HCT116 (cell line): ENCODE measurements at regions not wholly inside any gene's neighbourhood (a gene's known extent, or its start where the extent isn't known, plus 50 kb on each side); places are given as distances from the start of the nearest gene placed in this dataset.

ENCODE experiments used
- ATAC-seq: fragments of 200-7000 bp; cut with Tn5 transposase; 2 replicates; pipeline ENCODE4 v1.9.1; 2020; ENCODE audit warnings: mild to moderate bottlenecking, moderate library complexity
- BruUV-seq: library from RNA; stranded (reverse); fragments of 400-500 nt; replicated peaks from 2 replicates; lab custom pipeline; 2021; lab: Mats Ljungman, UMichigan
- CTCF ChIA-PET: fragments of 300-600 bp; sonication (Branson Sonifier 250); formaldehyde crosslinking; loops from one replicate; lab custom pipeline; 2021; ENCODE audit warnings: antibody characterized with exemption; lab: Charles Lee
- POLR2A ChIA-PET: fragments of 300-600, 350-600 bp; sonication (Branson Sonifier 250); formaldehyde crosslinking; loops from one replicate; lab custom pipeline; 2021; ENCODE audit warnings: antibody characterized with exemption; lab: Charles Lee
- RAD21 ChIA-PET, 2 experiments: fragments of 300-600 bp; sonication (Branson Sonifier 250); formaldehyde crosslinking; loops; one replicate each; lab custom pipeline; 2023; ENCODE audit warnings: low total read pairs in 2 of 2; ENCODE audit not compliant: uncharacterized antibody in 2 of 2, unreplicated experiment in 2 of 2, low non-redundant PET in 1 of 2; lab: Charles Lee
- DNase-seq: peaks from one replicate; pipeline ENCODE4 v3.0.0-alpha.2; 2010; ENCODE audit warnings: low read depth, low spot score
- H2AFZ ChIP-seq: fragments of 200-600 bp; shearing (Covaris generic), sonication (generic); 2 replicates; pipeline ENCODE4 v1.6.1; 2017; ENCODE audit warnings: low read depth, mixed run types, mixed read lengths, antibody characterized with exemption, low read length; ENCODE audit not compliant: poor library complexity, severe bottlenecking
- H3K27ac ChIP-seq: 2 replicates; pipeline ENCODE4 v1.5.1; 2012; ENCODE audit warnings: low read depth, low read length
- H3K27me3 ChIP-seq: fragments of 200-600 bp; sonication (generic); 2 replicates; pipeline ENCODE4 v1.6.1; 2016; ENCODE audit warnings: mixed run types, low read length, mixed read lengths; ENCODE audit not compliant: insufficient read depth
- H3K36me3 ChIP-seq, 2 experiments: fragments of 200-500 bp in 1 of 2; fragments of 200-600 bp in 1 of 2; sonication (Bioruptor generic) in 1 of 2; sonication (generic) in 1 of 2; 2 replicates each; pipeline versions ENCODE4 v1.5.1 to v1.6.1; 2014 to 2016; ENCODE audit warnings: low read length in 2 of 2, inconsistent platforms in 1 of 2, mixed read lengths in 1 of 2, mixed run types in 1 of 2; ENCODE audit not compliant: insufficient read depth in 2 of 2, control insufficient read depth in 1 of 2
- H3K4me1 ChIP-seq, 2 experiments: fragments of 200-600 bp in 1 of 2; sonication (generic) in 1 of 2; 2 replicates each; pipeline versions ENCODE4 v1.5.1 to v1.6.1; 2012 to 2017; ENCODE audit warnings: low read length in 2 of 2, inconsistent platforms in 1 of 2, mild to moderate bottlenecking in 1 of 2, mixed read lengths in 1 of 2, mixed run types in 1 of 2, moderate library complexity in 1 of 2; ENCODE audit not compliant: insufficient read depth in 2 of 2, control insufficient read depth in 1 of 2
- H3K4me2 ChIP-seq: fragments of 200-600 bp; sonication (generic); 2 replicates; pipeline ENCODE4 v1.6.1; 2017; ENCODE audit warnings: mixed run types, low read length, mixed read lengths
- H3K4me3 ChIP-seq, 2 experiments: fragments of 200-600 bp in 1 of 2; sonication (generic) in 1 of 2; replicated peaks in 1 of 2; 2 replicates each; pipeline ENCODE4 v1.5.1; 2011 to 2016; ENCODE audit warnings: low read length in 2 of 2, control low read depth in 1 of 2, low read depth in 1 of 2, mild to moderate bottlenecking in 1 of 2, mixed read lengths in 1 of 2, mixed run types in 1 of 2
- H3K79me2 ChIP-seq: fragments of 200-600 bp; sonication (generic); 2 replicates; pipeline ENCODE4 v1.6.1; 2017; ENCODE audit warnings: mild to moderate bottlenecking, mixed run types, low read length, moderate library complexity, mixed read lengths; ENCODE audit not compliant: insufficient read depth
- H3K9ac ChIP-seq: fragments of 200-600 bp; sonication (generic); 2 replicates; pipeline ENCODE4 v1.6.1; 2016; ENCODE audit warnings: low read length, mixed read lengths
- H3K9me2 ChIP-seq: fragments of 200-600 bp; sonication (generic), shearing (Covaris generic); 2 replicates; pipeline ENCODE4 v1.6.1; 2017; ENCODE audit warnings: mixed run types, mild to moderate bottlenecking, moderate library complexity; ENCODE audit not compliant: insufficient read depth
- H3K9me3 ChIP-seq, 2 experiments: fragments of 200-500 bp in 1 of 2; fragments of 200-600 bp in 1 of 2; sonication (Bioruptor generic) in 1 of 2; sonication (generic) in 1 of 2; 2 replicates each; pipeline ENCODE4 v1.6.1; 2014 to 2017; ENCODE audit warnings: low read length in 2 of 2, mixed read lengths in 2 of 2, inconsistent platforms in 1 of 2, low read depth in 1 of 2, mild to moderate bottlenecking in 1 of 2, mixed run types in 1 of 2, moderate library complexity in 1 of 2; ENCODE audit not compliant: control insufficient read depth in 1 of 2, insufficient read depth in 1 of 2
- H4K20me1 ChIP-seq: fragments of 200-600 bp; sonication (generic), shearing (Covaris generic); 2 replicates; pipeline ENCODE4 v1.6.1; 2017; ENCODE audit warnings: mixed run types, mild to moderate bottlenecking, moderate library complexity; ENCODE audit not compliant: insufficient read depth
- CBX3 ChIP-seq: IDR thresholded peaks from 2 replicates; pipeline ENCODE4 v1.6.1; 2012; ENCODE audit warnings: low read depth
- EZH2phosphoT487 ChIP-seq: fragments of 200-600 bp; IDR thresholded peaks from 2 replicates; pipeline ENCODE4 v1.6.1; 2018; ENCODE audit warnings: antibody characterized with exemption, borderline replicate concordance
- FOSL1 ChIP-seq: IDR thresholded peaks from 2 replicates; pipeline ENCODE4 v1.6.1; 2012; ENCODE audit warnings: low read depth
- POLR2A ChIP-seq: IDR thresholded peaks from 2 replicates; pipeline ENCODE4 v1.7.0; 2011; ENCODE audit warnings: borderline replicate concordance; ENCODE audit not compliant: insufficient read depth, insufficient read length; ENCODE audit errors: extremely low read depth
- POLR2AphosphoS5 ChIP-seq: IDR thresholded peaks from 2 replicates; pipeline ENCODE4 v1.6.1; 2011; ENCODE audit warnings: mild to moderate bottlenecking, low read depth, low read length, moderate library complexity
- RAD21 ChIP-seq: IDR thresholded peaks from 2 replicates; pipeline ENCODE4 v1.6.1; 2012; ENCODE audit warnings: low read depth, mild to moderate bottlenecking
- YY1 ChIP-seq: IDR thresholded peaks from 2 replicates; pipeline ENCODE4 v1.6.1; 2011; ENCODE audit warnings: low read length, low read depth, moderate library complexity, mild to moderate bottlenecking; ENCODE audit not compliant: insufficient replicate concordance; ENCODE audit errors: extremely low read depth
- ZFX ChIP-seq: fragments of 450-650 bp; IDR thresholded peaks from 2 replicates; pipeline ENCODE4 v1.6.1; 2017
- ZNF274 ChIP-seq: fragments of 200-500 bp; sonication (Bioruptor generic); IDR thresholded peaks from 2 replicates; pipeline ENCODE4 v1.6.1; 2014; ENCODE audit warnings: mild to moderate bottlenecking, low read depth, low read length, inconsistent platforms
- intact Hi-C: fragments of 100-400 bp; cut with micrococcal nuclease; formaldehyde crosslinking; loops from 2 replicates; pipeline ENCODE4 v1.10.0; 2022
- TF ChIP-seq, protein P1 (sequence below): IDR thresholded peaks from 2 replicates; pipeline ENCODE4 v1.6.1; 2012
- TF ChIP-seq, protein P2 (sequence below): IDR thresholded peaks from 2 replicates; pipeline ENCODE4 v1.6.1; 2011; ENCODE audit warnings: mild to moderate bottlenecking, low read length, moderate library complexity; ENCODE audit not compliant: insufficient replicate concordance; ENCODE audit errors: extremely low read depth
- TF ChIP-seq, protein P3 (sequence below), 3 experiments: fragments of 200-600 bp in 1 of 3; sonication (generic) in 1 of 3; IDR thresholded peaks in 2 of 3; conservative IDR thresholded peaks in 1 of 3; 2 replicates each; pipeline ENCODE4 v1.5.1; 2012 to 2017; ENCODE audit warnings: low read depth in 2 of 3, low read length in 2 of 3, antibody characterized with exemption in 1 of 3, borderline replicate concordance in 1 of 3, control low read depth in 1 of 3, mild to moderate bottlenecking in 1 of 3, mixed read lengths in 1 of 3, mixed run types in 1 of 3, moderate library complexity in 1 of 3; ENCODE audit not compliant: insufficient read depth in 1 of 3
- TF ChIP-seq, protein P4 (sequence below): IDR thresholded peaks from 2 replicates; pipeline ENCODE4 v1.6.1; 2012

DNA sequence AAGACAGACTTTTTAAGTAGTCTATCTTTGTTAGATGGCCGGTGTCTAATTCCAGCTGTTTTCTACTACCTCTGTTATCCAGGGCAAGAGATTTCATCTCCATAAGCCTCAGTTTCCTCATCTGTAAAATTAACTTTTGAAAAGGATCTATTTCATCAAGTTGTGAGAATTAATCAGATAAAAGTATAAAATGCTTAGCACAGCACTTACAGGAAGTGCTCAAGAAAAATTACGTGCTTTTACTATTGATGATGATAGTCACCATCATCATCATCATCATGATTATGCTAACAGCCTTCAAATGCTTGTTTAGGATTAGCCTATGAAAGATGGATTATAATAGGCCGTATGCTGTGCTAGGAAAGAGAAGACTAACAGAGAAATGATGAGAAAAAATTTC, 76.2 kb downstream of the CYRIA start:
- no peak overlapping the region for H3K4me2 ChIP-seq
- RAD21 ChIA-PET, result no interaction called here
- no peak overlapping the region for H3K4me3 ChIP-seq
- no peaks in the 10 kb centered on the region for H3K36me3 ChIP-seq
- no TSS peak for BruUV-seq
- no peak for ATAC-seq
- H3K9ac ChIP-seq, result no peak overlapping the region
- TF ChIP-seq CBX3 (no peak), ZNF274 (no peak)
- TF ChIP-seq, protein P1, sequence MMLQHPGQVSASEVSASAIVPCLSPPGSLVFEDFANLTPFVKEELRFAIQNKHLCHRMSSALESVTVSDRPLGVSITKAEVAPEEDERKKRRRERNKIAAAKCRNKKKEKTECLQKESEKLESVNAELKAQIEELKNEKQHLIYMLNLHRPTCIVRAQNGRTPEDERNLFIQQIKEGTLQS, result no peak
- TF ChIP-seq, all 23 proteins: peak for 0
- Histone ChIP-seq H3K9me3 (no peaks in the 10 kb centered on the region), H3K79me2 (no peaks in the 10 kb centered on the region), H3K9me2 (no peaks in the 10 kb centered on the region), H3K27ac (no peak overlapping the region), H2AFZ (no peak overlapping the region), H3K27me3 (no peaks in the 10 kb centered on the region), H4K20me1 (no peaks in the 10 kb centered on the region; the same call in 1 of the 2 replicates), H3K4me1 (no peaks in the 10 kb centered on the region)
- DNase-seq, result no peak
- intact Hi-C loops, result no loop called here
- ChIA-PET CTCF (no interaction called here), POLR2A (no interaction called here)

DNA sequence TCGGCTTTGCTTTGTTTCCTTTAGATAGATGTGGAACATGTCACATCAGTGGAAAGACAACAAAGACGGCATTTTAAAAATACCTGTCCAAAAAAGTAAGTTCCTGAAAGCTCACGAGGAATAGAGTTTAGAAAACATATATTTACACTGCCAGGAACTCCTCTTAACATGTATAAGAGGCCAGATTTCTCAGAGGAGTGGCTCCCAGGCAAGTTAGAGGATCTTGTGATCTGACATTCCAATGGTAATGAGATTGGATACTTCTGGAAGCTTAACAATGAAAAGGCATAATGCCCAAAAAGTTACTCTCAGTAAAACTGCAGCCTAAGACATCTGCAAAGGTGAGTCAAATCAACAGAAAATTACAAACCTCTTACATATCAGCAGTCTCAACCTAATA, 77.1 kb downstream of the CYRIA start:
- Histone ChIP-seq H3K9ac (no peak overlapping the region), H3K79me2 (no peaks in the 10 kb centered on the region), H3K4me3 (no peak overlapping the region), H4K20me1 (no peaks in the 10 kb centered on the region; the same call in 1 of the 2 replicates), H2AFZ (no peak overlapping the region), H3K4me1 (no peaks in the 10 kb centered on the region), H3K4me2 (no peak overlapping the region), H3K9me2 (no peaks in the 10 kb centered on the region), H3K27me3 (no peaks in the 10 kb centered on the region), H3K9me3 (no peaks in the 10 kb centered on the region), H3K36me3 (no peaks in the 10 kb centered on the region), H3K27ac (no peak overlapping the region)
- ChIA-PET RAD21 (no interaction called here), CTCF (no interaction called here), POLR2A (no interaction called here)
- no peak for ATAC-seq
- DNase-seq, result no peak
- BruUV-seq, result no TSS peak
- intact Hi-C loops, result no loop called here
- TF ChIP-seq EZH2phosphoT487, result no peak
- TF ChIP-seq RAD21, result no peak
- no peak for TF ChIP-seq YY1
- no peak for TF ChIP-seq POLR2AphosphoS5
- TF ChIP-seq POLR2A, result no peak
- no peak for TF ChIP-seq CBX3
- TF ChIP-seq, protein P2, sequence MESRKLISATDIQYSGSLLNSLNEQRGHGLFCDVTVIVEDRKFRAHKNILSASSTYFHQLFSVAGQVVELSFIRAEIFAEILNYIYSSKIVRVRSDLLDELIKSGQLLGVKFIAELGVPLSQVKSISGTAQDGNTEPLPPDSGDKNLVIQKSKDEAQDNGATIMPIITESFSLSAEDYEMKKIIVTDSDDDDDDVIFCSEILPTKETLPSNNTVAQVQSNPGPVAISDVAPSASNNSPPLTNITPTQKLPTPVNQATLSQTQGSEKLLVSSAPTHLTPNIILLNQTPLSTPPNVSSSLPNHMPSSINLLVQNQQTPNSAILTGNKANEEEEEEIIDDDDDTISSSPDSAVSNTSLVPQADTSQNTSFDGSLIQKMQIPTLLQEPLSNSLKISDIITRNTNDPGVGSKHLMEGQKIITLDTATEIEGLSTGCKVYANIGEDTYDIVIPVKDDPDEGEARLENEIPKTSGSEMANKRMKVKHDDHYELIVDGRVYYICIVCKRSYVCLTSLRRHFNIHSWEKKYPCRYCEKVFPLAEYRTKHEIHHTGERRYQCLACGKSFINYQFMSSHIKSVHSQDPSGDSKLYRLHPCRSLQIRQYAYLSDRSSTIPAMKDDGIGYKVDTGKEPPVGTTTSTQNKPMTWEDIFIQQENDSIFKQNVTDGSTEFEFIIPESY, result no peak
- no peak for TF ChIP-seq ZNF274
- TF ChIP-seq FOSL1, result no peak
- TF ChIP-seq, protein P3, sequence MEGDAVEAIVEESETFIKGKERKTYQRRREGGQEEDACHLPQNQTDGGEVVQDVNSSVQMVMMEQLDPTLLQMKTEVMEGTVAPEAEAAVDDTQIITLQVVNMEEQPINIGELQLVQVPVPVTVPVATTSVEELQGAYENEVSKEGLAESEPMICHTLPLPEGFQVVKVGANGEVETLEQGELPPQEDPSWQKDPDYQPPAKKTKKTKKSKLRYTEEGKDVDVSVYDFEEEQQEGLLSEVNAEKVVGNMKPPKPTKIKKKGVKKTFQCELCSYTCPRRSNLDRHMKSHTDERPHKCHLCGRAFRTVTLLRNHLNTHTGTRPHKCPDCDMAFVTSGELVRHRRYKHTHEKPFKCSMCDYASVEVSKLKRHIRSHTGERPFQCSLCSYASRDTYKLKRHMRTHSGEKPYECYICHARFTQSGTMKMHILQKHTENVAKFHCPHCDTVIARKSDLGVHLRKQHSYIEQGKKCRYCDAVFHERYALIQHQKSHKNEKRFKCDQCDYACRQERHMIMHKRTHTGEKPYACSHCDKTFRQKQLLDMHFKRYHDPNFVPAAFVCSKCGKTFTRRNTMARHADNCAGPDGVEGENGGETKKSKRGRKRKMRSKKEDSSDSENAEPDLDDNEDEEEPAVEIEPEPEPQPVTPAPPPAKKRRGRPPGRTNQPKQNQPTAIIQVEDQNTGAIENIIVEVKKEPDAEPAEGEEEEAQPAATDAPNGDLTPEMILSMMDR (IDR thresholded peaks at IDR 0.05 in 2 of 3, conservative IDR thresholded peaks at IDR 0.05 in 1 of 3; ENCODE audit: borderline replicate concordance in 1 of 3, insufficient read depth in 1 of 3, low read depth in 2 of 3, low read length in 2 of 3), result no peak
- TF ChIP-seq ZFX, result no peak
- TF ChIP-seq, protein P4, sequence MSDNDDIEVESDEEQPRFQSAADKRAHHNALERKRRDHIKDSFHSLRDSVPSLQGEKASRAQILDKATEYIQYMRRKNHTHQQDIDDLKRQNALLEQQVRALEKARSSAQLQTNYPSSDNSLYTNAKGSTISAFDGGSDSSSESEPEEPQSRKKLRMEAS, result no peak
- TF ChIP-seq, protein P1, result no peak
